ENCODE measurements at regions not wholly inside any gene's neighbourhood (a gene's known extent, or its start where the extent isn't known, plus 50 kb on each side); places are given as distances from the start of the nearest gene placed in this dataset.

DNA sequence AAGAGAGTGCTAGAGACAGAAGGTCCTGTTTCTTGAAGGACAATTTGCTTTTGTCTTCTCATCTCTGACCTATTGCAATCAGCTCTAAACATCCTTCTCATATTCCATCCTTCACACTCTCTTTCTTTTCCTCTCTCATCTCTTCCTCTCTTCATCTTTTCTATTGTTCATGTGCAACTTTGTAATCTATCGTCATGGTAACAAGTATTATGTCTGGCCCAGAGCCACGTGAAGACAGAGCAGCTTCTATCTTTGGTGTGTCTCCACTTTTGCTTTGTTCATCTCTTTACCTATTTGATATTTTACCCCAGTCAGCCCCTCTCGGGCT, 104.9 kb upstream of the ABCB5 start:
- no peaks in the 10 kb centered on the region for H3K9me3 ChIP-seq (ENCODE audit: low read depth, low read length, poor library complexity, severe bottlenecking)
- peaks cover 12% of the 10 kb centered on the region for H3K4me1 ChIP-seq (ENCODE audit: insufficient read depth, low read length, poor library complexity, severe bottlenecking)
- intact Hi-C loops (cut with micrococcal nuclease; ENCODE audit: unreplicated experiment), result no loop called here
- no peak for DNase-seq (ENCODE audit: low spot score)
- TF ChIP-seq, protein P1, sequence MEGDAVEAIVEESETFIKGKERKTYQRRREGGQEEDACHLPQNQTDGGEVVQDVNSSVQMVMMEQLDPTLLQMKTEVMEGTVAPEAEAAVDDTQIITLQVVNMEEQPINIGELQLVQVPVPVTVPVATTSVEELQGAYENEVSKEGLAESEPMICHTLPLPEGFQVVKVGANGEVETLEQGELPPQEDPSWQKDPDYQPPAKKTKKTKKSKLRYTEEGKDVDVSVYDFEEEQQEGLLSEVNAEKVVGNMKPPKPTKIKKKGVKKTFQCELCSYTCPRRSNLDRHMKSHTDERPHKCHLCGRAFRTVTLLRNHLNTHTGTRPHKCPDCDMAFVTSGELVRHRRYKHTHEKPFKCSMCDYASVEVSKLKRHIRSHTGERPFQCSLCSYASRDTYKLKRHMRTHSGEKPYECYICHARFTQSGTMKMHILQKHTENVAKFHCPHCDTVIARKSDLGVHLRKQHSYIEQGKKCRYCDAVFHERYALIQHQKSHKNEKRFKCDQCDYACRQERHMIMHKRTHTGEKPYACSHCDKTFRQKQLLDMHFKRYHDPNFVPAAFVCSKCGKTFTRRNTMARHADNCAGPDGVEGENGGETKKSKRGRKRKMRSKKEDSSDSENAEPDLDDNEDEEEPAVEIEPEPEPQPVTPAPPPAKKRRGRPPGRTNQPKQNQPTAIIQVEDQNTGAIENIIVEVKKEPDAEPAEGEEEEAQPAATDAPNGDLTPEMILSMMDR (conservative IDR thresholded peaks at IDR 0.05; ENCODE audit: low read depth, low read length), result no peak
- no peak for TF ChIP-seq EZH2 (IDR thresholded peaks at IDR 0.05; ENCODE audit: borderline replicate concordance, low read depth, low read length, poor library complexity, severe bottlenecking)
- peaks cover 4% of the 10 kb centered on the region for H3K27me3 ChIP-seq (replicated peaks; ENCODE audit: insufficient read depth, low read depth, low read length, poor library complexity)
- CTCF ChIA-PET, result no interaction called here
- no peak overlapping the region for H3K4me3 ChIP-seq (ENCODE audit: low read depth, low read length, poor library complexity, severe bottlenecking)
- POLR2A ChIA-PET (ENCODE audit: low non-redundant PET), result no interaction called here
- no peak overlapping the region for H3K27ac ChIP-seq (ENCODE audit: low read depth, low read length, poor library complexity, severe bottlenecking)
- no peaks in the 10 kb centered on the region for H3K36me3 ChIP-seq (ENCODE audit: insufficient read depth, low read length, poor library complexity, severe bottlenecking)
- no TSS peak for BruUV-seq (replicated peaks)

DNA sequence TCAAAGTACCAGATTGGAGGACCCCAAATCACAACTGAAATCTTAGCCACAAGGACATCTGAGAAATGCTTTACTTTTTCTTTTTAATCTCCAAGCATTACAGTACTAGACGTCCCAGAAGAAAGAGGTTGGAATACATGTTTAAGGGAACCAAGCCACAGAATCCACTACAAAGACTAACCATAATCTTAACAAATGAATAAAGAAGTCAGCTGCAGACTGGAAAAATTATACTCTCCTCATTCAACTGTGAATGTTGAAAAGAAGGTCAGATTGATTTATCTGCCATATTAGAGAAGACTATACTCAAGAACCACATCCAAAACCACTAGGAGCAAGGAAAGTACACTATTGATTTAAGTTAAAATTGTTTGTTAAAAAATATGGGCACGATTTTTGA, 102.1 kb upstream of the ABCB5 start:
- no peak for DNase-seq (ENCODE audit: low spot score)
- CTCF ChIA-PET, result no interaction called here
- BruUV-seq (replicated peaks), result no TSS peak
- H3K36me3 ChIP-seq (ENCODE audit: insufficient read depth, low read length, poor library complexity, severe bottlenecking), result no peaks in the 10 kb centered on the region
- H3K9me3 ChIP-seq (ENCODE audit: low read depth, low read length, poor library complexity, severe bottlenecking), result no peaks in the 10 kb centered on the region
- H3K4me3 ChIP-seq (ENCODE audit: low read depth, low read length, poor library complexity, severe bottlenecking), result no peak overlapping the region
- TF ChIP-seq, protein P1 (conservative IDR thresholded peaks at IDR 0.05; ENCODE audit: low read depth, low read length), result no peak
- no peak for TF ChIP-seq EZH2 (IDR thresholded peaks at IDR 0.05; ENCODE audit: borderline replicate concordance, low read depth, low read length, poor library complexity, severe bottlenecking)
- POLR2A ChIA-PET (ENCODE audit: low non-redundant PET), result no interaction called here
- intact Hi-C loops (cut with micrococcal nuclease; ENCODE audit: unreplicated experiment), result no loop called here
- H3K4me1 ChIP-seq (ENCODE audit: insufficient read depth, low read length, poor library complexity, severe bottlenecking), result peaks cover 12% of the 10 kb centered on the region
- no peak overlapping the region for H3K27ac ChIP-seq (ENCODE audit: low read depth, low read length, poor library complexity, severe bottlenecking)
- peaks cover 4% of the 10 kb centered on the region for H3K27me3 ChIP-seq (replicated peaks; ENCODE audit: insufficient read depth, low read depth, low read length, poor library complexity)

DNA sequence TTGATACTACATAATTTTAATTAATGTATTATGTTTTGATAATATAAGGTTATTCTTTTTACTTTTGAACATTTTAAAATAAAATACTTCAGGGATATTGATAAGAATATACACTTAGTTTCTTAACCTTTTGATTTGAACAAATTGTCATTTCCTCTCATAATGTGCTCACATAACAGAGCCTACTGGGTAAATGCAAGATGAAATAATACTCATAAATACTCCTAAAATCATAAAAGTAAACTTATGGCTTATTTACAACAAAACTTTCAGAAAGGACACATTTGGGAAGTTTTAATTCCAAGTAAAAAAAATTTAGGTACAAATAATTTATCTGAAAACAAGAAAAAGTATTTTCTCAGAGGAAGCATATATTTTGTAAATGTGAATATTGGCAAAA, 101.6 kb upstream of the ABCB5 start:
- Histone ChIP-seq H3K27ac (ENCODE audit: low read depth, low read length, poor library complexity, severe bottlenecking) (no peak overlapping the region), H3K9me3 (ENCODE audit: low read depth, low read length, poor library complexity, severe bottlenecking) (no peaks in the 10 kb centered on the region), H3K4me1 (ENCODE audit: insufficient read depth, low read length, poor library complexity, severe bottlenecking) (peaks cover 12% of the 10 kb centered on the region), H3K36me3 (ENCODE audit: insufficient read depth, low read length, poor library complexity, severe bottlenecking) (no peaks in the 10 kb centered on the region), H3K27me3 (replicated peaks; ENCODE audit: insufficient read depth, low read depth, low read length, poor library complexity) (peaks cover 4% of the 10 kb centered on the region), H3K4me3 (ENCODE audit: low read depth, low read length, poor library complexity, severe bottlenecking) (no peak overlapping the region)
- no peak for DNase-seq (ENCODE audit: low spot score)
- no peak for TF ChIP-seq EZH2 (IDR thresholded peaks at IDR 0.05; ENCODE audit: borderline replicate concordance, low read depth, low read length, poor library complexity, severe bottlenecking)
- TF ChIP-seq, protein P1 (conservative IDR thresholded peaks at IDR 0.05; ENCODE audit: low read depth, low read length), result no peak
- intact Hi-C loops (cut with micrococcal nuclease; ENCODE audit: unreplicated experiment), result no loop called here
- ChIA-PET CTCF (no interaction called here), POLR2A (ENCODE audit: low non-redundant PET) (no interaction called here)
- BruUV-seq (replicated peaks), result no TSS peak
